ENCODE measurements at regions not wholly inside any gene's neighbourhood (a gene's known extent, or its start where the extent isn't known, plus 50 kb on each side); places are given as distances from the start of the nearest gene placed in this dataset.

- H3K9ac ChIP-seq (ENCODE audit: low read length) = no peak overlapping the region
- no peak overlapping the region for H3K4me3 ChIP-seq (ENCODE audit: low read depth in 1 of 2, low read length in 2 of 2)
- H3K4me1 ChIP-seq (ENCODE audit: insufficient read depth, low read length) = no peaks in the 10 kb centered on the region
- H3K27me3 ChIP-seq (ENCODE audit: control insufficient read depth in 1 of 2, insufficient read depth in 2 of 2, low read length in 2 of 2) = peaks cover 4% of the 10 kb centered on the region in 2 donors
- no peaks in the 10 kb centered on the region for H3K36me3 ChIP-seq (ENCODE audit: insufficient read depth, low read length)
- H3K27ac ChIP-seq (ENCODE audit: low read depth, low read length) = no peak overlapping the region
- no peaks in the 10 kb centered on the region for H3K9me3 ChIP-seq (ENCODE audit: low read length)
Observed at GRCh38 chr22:48587236-48587865, 1240.3 kb downstream of the BRD1 start.

DNA sequence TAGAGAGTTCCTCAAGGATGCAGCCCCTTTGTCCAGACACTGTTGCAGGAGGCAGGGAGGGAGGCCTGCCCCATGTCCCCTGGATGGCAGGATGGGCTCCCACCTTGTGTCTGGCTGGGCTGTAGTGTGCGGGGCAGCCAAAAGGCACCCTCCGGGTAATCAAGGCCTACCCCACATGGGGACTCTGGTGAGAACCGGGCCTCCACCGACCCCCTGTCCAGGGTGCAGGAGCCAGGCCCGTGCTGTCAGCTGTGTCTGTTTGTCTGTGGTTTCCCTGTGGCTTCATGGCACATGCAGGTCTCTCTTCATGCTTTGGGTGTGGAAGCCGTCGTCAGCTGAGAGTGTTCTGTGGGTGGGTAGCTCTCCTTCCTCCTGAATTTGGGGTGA, 1240.9 kb downstream of the BRD1 start:
- H3K27ac ChIP-seq (ENCODE audit: low read depth, low read length) = no peak overlapping the region
- no peaks in the 10 kb centered on the region for H3K36me3 ChIP-seq (ENCODE audit: insufficient read depth, low read length)
- H3K4me1 ChIP-seq (ENCODE audit: insufficient read depth, low read length) = no peaks in the 10 kb centered on the region
- H3K9ac ChIP-seq (ENCODE audit: low read length) = no peak overlapping the region
- no peaks in the 10 kb centered on the region for H3K9me3 ChIP-seq (ENCODE audit: low read length)
- peaks cover 4% of the 10 kb centered on the region in 2 donors for H3K27me3 ChIP-seq (ENCODE audit: control insufficient read depth in 1 of 2, insufficient read depth in 2 of 2, low read length in 2 of 2)
- no peak overlapping the region for H3K4me3 ChIP-seq (ENCODE audit: low read depth in 1 of 2, low read length in 2 of 2)

- Histone ChIP-seq H3K27ac (ENCODE audit: low read depth, low read length) (no peak overlapping the region), H3K4me3 (ENCODE audit: low read depth in 1 of 2, low read length in 2 of 2) (no peak overlapping the region), H3K27me3 (ENCODE audit: control insufficient read depth in 1 of 2, insufficient read depth in 2 of 2, low read length in 2 of 2) (peaks cover 4% of the 10 kb centered on the region in 2 donors), H3K4me1 (ENCODE audit: insufficient read depth, low read length) (no peaks in the 10 kb centered on the region), H3K36me3 (ENCODE audit: insufficient read depth, low read length) (no peaks in the 10 kb centered on the region), H3K9me3 (ENCODE audit: low read length) (no peaks in the 10 kb centered on the region), H3K9ac (ENCODE audit: low read length) (no peak overlapping the region)
Observed at GRCh38 chr22:48585916-48586798, 1241.5 kb downstream of the BRD1 start.

DNA sequence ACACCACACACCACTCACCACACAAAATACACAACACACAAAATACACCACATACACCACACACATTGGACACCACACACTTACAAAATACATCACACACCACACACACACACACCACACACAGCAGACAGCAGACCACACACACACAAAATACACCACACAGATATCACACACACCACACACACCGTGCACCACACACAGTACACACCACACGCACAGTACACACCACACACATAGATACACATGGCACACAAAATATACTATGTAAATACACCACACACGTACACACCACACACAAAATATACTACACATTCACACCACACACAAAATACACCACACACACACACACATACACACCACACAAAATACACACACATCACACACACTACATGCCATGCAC, 1243.5 kb downstream of the BRD1 start:
- Histone ChIP-seq H3K4me3 (ENCODE audit: low read depth in 1 of 2, low read length in 2 of 2) (no peak overlapping the region), H3K27ac (ENCODE audit: low read depth, low read length) (no peak overlapping the region), H3K27me3 (ENCODE audit: control insufficient read depth in 1 of 2, insufficient read depth in 2 of 2, low read length in 2 of 2) (peaks cover 4 to 8% of the 10 kb centered on the region in 2 donors), H3K4me1 (ENCODE audit: insufficient read depth, low read length) (no peaks in the 10 kb centered on the region), H3K36me3 (ENCODE audit: insufficient read depth, low read length) (no peaks in the 10 kb centered on the region), H3K9ac (ENCODE audit: low read length) (no peak overlapping the region), H3K9me3 (ENCODE audit: low read length) (no peaks in the 10 kb centered on the region)

GRCh38 chr22:48581796-48582469, 1245.7 kb downstream of the BRD1 start:
- H3K27ac ChIP-seq (ENCODE audit: low read depth, low read length) = no peak overlapping the region
- no peaks in the 10 kb centered on the region for H3K4me1 ChIP-seq (ENCODE audit: insufficient read depth, low read length)
- H3K9me3 ChIP-seq (ENCODE audit: low read length) = no peaks in the 10 kb centered on the region
- H3K4me3 ChIP-seq (ENCODE audit: low read depth in 1 of 2, low read length in 2 of 2) = no peak overlapping the region
- no peak overlapping the region for H3K9ac ChIP-seq (ENCODE audit: low read length)
- no peaks in the 10 kb centered on the region for H3K36me3 ChIP-seq (ENCODE audit: insufficient read depth, low read length)
- H3K27me3 ChIP-seq (ENCODE audit: control insufficient read depth in 1 of 2, insufficient read depth in 2 of 2, low read length in 2 of 2) = peaks cover 4 to 21% of the 10 kb centered on the region in 2 donors

GRCh38 chr22:48581205-48581766, 1246.4 kb downstream of the BRD1 start:
- H3K27me3 ChIP-seq (ENCODE audit: control insufficient read depth in 1 of 2, insufficient read depth in 2 of 2, low read length in 2 of 2) = peaks cover 4 to 24% of the 10 kb centered on the region in 2 donors
- H3K4me3 ChIP-seq (ENCODE audit: low read depth in 1 of 2, low read length in 2 of 2) = no peak overlapping the region
- H3K36me3 ChIP-seq (ENCODE audit: insufficient read depth, low read length) = no peaks in the 10 kb centered on the region
- no peak overlapping the region for H3K9ac ChIP-seq (ENCODE audit: low read length)
- H3K4me1 ChIP-seq (ENCODE audit: insufficient read depth, low read length) = no peaks in the 10 kb centered on the region
- no peak overlapping the region for H3K27ac ChIP-seq (ENCODE audit: low read depth, low read length)
- H3K9me3 ChIP-seq (ENCODE audit: low read length) = no peaks in the 10 kb centered on the region

DNA sequence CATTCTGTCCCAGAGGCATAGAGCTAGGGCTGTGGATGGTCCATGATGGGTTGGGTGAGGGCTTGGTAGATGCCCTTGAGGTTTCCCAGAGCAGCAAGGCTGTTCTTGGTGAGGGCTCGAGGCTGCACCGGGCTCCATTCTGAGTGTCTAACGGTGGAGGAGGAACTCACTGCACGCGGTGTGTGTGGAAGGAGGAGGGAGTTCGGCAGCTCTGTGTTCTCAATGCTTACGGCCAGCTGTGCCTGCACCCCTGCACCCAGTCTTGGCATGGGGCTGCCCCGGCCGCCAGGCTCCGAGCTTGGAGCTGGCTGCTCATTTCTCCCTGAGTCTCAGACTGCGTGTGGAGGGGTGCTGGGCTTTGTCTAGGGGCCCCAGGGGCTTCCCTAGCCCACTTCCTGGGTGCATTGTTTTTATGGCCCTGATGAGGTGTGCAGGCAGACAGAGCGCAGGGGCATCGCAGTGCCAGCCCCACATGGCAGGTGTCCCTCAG, 1247.1 kb downstream of the BRD1 start:
- H3K36me3 ChIP-seq (ENCODE audit: insufficient read depth, low read length) = no peaks in the 10 kb centered on the region
- H3K9me3 ChIP-seq (ENCODE audit: low read length) = no peaks in the 10 kb centered on the region
- peaks cover 4 to 24% of the 10 kb centered on the region in 2 donors for H3K27me3 ChIP-seq (ENCODE audit: control insufficient read depth in 1 of 2, insufficient read depth in 2 of 2, low read length in 2 of 2)
- H3K27ac ChIP-seq (ENCODE audit: low read depth, low read length) = no peak overlapping the region
- H3K9ac ChIP-seq (ENCODE audit: low read length) = no peak overlapping the region
- no peak overlapping the region for H3K4me3 ChIP-seq (ENCODE audit: low read depth in 1 of 2, low read length in 2 of 2)
- no peaks in the 10 kb centered on the region for H3K4me1 ChIP-seq (ENCODE audit: insufficient read depth, low read length)

DNA sequence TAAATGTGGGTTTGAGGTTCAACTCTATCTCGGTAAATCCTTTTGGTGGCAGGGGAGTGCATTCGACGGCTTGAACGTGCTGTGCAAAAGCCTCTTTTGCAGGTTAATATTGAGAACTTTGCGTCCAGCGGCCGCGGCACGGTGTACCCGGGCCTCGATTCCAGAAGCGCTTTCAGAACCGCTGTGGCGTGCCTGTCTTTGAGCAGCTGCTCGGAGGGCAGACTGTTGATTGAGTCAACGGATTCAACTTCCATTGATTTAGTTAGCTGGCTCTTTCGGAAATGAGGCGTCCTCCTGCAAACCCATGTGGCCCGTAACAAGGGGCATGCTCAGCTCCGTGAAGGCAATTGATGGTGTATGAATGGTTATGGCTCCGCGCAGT, 1247.8 kb downstream of the BRD1 start:
- H3K9me3 ChIP-seq (ENCODE audit: low read length) = no peaks in the 10 kb centered on the region
- peaks cover 1 to 25% of the 10 kb centered on the region in 2 donors for H3K27me3 ChIP-seq (ENCODE audit: control insufficient read depth in 1 of 2, insufficient read depth in 2 of 2, low read length in 2 of 2)
- no peak overlapping the region for H3K9ac ChIP-seq (ENCODE audit: low read length)
- H3K27ac ChIP-seq (ENCODE audit: low read depth, low read length) = no peak overlapping the region
- no peaks in the 10 kb centered on the region for H3K4me1 ChIP-seq (ENCODE audit: insufficient read depth, low read length)
- H3K4me3 ChIP-seq (ENCODE audit: low read depth in 1 of 2, low read length in 2 of 2) = no peak overlapping the region
- H3K36me3 ChIP-seq (ENCODE audit: insufficient read depth, low read length) = no peaks in the 10 kb centered on the region

- H3K4me3 ChIP-seq (ENCODE audit: low read depth in 1 of 2, low read length in 2 of 2) = no peak overlapping the region
- no peaks in the 10 kb centered on the region for H3K9me3 ChIP-seq (ENCODE audit: low read length)
- peaks cover 5 to 32% of the 10 kb centered on the region in 2 donors for H3K27me3 ChIP-seq (ENCODE audit: control insufficient read depth in 1 of 2, insufficient read depth in 2 of 2, low read length in 2 of 2)
- H3K27ac ChIP-seq (ENCODE audit: low read depth, low read length) = no peak overlapping the region
- no peak overlapping the region for H3K9ac ChIP-seq (ENCODE audit: low read length)
- H3K36me3 ChIP-seq (ENCODE audit: insufficient read depth, low read length) = no peaks in the 10 kb centered on the region
- no peaks in the 10 kb centered on the region for H3K4me1 ChIP-seq (ENCODE audit: insufficient read depth, low read length)
Observed at GRCh38 chr22:48579043-48579927, 1248.4 kb downstream of the BRD1 start.

DNA sequence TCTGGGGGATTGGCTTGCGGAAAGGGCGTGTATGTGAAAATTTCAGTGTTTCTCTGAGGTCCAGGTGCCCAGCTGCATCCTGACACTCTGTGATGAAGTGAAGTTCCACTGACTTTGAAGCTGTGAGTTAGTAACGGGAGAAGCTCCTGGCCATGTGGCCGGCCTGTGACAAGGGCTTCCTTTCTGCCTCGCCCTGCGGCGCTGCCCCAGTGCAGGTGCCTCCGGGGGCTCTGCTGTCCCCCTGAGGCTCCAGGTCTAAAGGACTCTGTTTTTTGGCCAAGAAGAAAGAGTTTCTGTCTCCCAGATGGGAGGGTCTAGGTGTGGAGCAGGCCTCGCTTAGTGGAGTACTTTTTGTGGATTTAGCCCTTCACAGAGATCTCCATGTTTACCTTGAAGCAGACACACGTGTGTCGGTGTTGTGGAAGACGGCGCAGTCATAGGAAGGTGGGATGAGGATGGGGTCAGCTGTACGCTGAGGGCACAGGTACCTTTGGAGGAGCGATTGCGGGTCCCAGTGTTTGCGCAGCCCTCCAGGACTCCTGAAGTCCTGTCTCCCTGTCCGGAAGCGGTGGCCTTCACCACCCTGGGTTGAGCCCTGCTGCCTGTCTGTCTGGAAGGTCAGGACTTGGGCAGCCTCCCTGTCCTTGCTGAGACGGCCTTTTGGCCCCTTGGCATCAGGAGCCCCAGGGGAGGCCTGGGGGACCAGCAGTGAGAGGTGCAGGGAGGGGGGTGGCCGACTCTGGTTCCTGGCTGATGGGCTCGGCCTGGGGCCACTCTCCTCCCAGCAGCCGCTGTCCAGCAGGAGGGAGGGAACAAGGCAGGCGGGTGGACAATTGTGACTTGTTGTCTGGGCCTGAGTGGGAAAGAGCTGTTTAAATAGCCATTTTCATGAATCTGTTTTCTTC, 1249.3 kb downstream of the BRD1 start:
- Histone ChIP-seq H3K4me3 (ENCODE audit: low read depth in 1 of 2, low read length in 2 of 2) (no peak overlapping the region), H3K4me1 (ENCODE audit: insufficient read depth, low read length) (no peaks in the 10 kb centered on the region), H3K36me3 (ENCODE audit: insufficient read depth, low read length) (no peaks in the 10 kb centered on the region), H3K9ac (ENCODE audit: low read length) (no peak overlapping the region), H3K27ac (ENCODE audit: low read depth, low read length) (no peak overlapping the region), H3K9me3 (ENCODE audit: low read length) (no peaks in the 10 kb centered on the region), H3K27me3 (ENCODE audit: control insufficient read depth in 1 of 2, insufficient read depth in 2 of 2, low read length in 2 of 2) (peaks cover 9 to 41% of the 10 kb centered on the region in 2 donors)
